Activated CD4-positive, alpha-beta memory T cell treated with anti-CD3 and anti-CD28 coated beads for 36 hours (primary cell): ENCODE measurements at regions not wholly inside any gene's neighbourhood (a gene's known extent, or its start where the extent isn't known, plus 50 kb on each side); places are given as distances from the start of the nearest gene placed in this dataset.

Experiments used
- CTCF ChIA-PET: fragments of 350-600 bp; sonication (Branson Sonifier 250); formaldehyde crosslinking; loops from one replicate; lab custom pipeline; 2021; ENCODE audit warnings: antibody characterized with exemption, inconsistent platforms; lab: Charles Lee
- POLR2A ChIA-PET: fragments of 350-600 bp; sonication (Branson Sonifier 250); formaldehyde crosslinking; loops from one replicate; lab custom pipeline; 2021; ENCODE audit warnings: antibody characterized with exemption; lab: Charles Lee
- DNase-seq: peaks from one replicate; pipeline ENCODE4 v3.0.0-alpha.2; 2020
- H3K27ac Mint-ChIP-seq: one replicate; pipeline ENCODE4 v1.8.0; 2021; ENCODE audit warnings: mixed read lengths
- H3K27me3 Mint-ChIP-seq: one replicate; pipeline ENCODE4 v1.8.0; 2021; ENCODE audit warnings: mixed read lengths
- H3K36me3 Mint-ChIP-seq: one replicate; pipeline ENCODE4 v1.8.0; 2021; ENCODE audit warnings: mixed read lengths
- H3K4me1 Mint-ChIP-seq: one replicate; pipeline ENCODE4 v1.8.0; 2021; ENCODE audit warnings: low read depth, mixed read lengths
- H3K4me3 Mint-ChIP-seq: one replicate; pipeline ENCODE4 v1.8.0; 2021; ENCODE audit warnings: mild to moderate bottlenecking, mixed read lengths
- H3K9me3 Mint-ChIP-seq: one replicate; pipeline ENCODE4 v1.8.0; 2021; ENCODE audit warnings: mixed read lengths
- intact Hi-C: fragments of 100-400 bp; cut with micrococcal nuclease; formaldehyde crosslinking; loops from one replicate; pipeline ENCODE4 v1.15.1; 2023

DNA sequence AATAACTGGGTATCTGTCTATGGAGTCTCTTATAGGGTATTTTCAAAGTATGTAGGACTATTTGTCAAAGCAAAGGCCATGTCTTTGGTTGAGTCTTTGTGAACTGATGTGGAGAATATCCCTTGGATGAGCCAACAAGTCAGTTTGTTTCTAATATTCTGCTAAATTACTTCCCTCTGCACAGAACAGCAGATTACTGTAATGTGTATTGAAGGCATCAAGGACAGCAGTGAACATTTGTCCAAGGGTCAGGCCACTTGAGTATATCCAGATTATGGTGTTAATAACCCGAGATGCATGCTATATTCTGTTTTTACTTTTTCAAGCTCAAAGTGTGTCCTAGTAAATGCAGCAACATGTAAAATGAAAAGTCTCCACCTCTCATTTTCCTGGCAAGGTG lies 144.2 kb upstream of the GLI3 start:
- Mint-ChIP-seq H3K27ac (no peak overlapping the region), H3K36me3 (no peaks in the 10 kb centered on the region), H3K9me3 (no peaks in the 10 kb centered on the region), H3K4me3 (no peak overlapping the region), H3K27me3 (no peaks in the 10 kb centered on the region), H3K4me1 (no peaks in the 10 kb centered on the region)
- POLR2A ChIA-PET: no interaction called here
- CTCF ChIA-PET: no interaction called here
- intact Hi-C loops: no loop called here
- DNase-seq: no peak

DNA sequence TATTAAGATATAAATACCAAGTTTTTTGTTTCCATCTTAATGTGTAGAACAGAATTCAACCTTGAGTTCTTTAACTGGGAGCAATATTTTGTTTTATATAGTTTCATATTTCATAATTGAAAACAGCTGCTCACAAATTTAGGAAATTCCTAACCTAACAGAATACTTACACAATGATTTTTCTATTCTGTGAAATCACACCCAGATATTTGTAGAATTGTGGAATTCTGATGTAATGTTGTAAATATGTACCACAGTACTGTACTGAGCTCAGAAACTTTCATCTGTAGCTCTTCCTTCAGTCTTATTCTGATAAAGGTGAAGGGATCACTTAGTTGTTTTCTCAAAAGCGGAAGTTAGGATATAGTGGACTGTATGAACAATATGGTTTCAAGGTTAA lies 143.4 kb upstream of the GLI3 start:
- POLR2A ChIA-PET: no interaction called here

DNA sequence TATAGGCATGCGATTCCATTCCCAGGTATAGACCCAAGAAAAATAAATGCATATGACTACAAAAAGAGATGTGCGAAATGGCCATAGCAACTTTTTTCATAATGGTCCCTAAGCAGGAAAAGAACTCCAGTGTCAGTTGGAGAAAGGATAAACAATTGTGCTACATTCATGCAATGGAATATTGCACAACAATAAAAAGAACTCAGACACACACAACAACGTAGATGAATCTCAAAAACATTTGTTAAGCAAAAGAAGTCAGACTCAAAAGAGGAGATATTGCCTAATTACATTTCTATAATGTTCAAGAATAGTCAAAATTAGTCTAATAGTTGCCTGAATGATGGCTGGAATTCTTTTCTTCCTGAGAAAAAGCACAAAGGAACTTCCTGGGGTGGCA lies 141.1 kb upstream of the GLI3 start:
- Mint-ChIP-seq H3K27ac (no peak overlapping the region), H3K9me3 (no peaks in the 10 kb centered on the region), H3K36me3 (no peaks in the 10 kb centered on the region), H3K4me1 (no peaks in the 10 kb centered on the region), H3K27me3 (no peaks in the 10 kb centered on the region), H3K4me3 (no peak overlapping the region)
- intact Hi-C loops: no loop called here
- DNase-seq: no peak
- CTCF ChIA-PET: no interaction called here
- POLR2A ChIA-PET: no interaction called here

More for the DNA sequence above, 143.4 kb upstream of the GLI3 start:
- Mint-ChIP-seq H3K27ac (no peak overlapping the region), H3K4me3 (no peak overlapping the region), H3K9me3 (no peaks in the 10 kb centered on the region), H3K36me3 (no peaks in the 10 kb centered on the region), H3K4me1 (no peaks in the 10 kb centered on the region), H3K27me3 (no peaks in the 10 kb centered on the region)
- intact Hi-C loops: no loop called here
- CTCF ChIA-PET: no interaction called here
- no peak for DNase-seq

DNA sequence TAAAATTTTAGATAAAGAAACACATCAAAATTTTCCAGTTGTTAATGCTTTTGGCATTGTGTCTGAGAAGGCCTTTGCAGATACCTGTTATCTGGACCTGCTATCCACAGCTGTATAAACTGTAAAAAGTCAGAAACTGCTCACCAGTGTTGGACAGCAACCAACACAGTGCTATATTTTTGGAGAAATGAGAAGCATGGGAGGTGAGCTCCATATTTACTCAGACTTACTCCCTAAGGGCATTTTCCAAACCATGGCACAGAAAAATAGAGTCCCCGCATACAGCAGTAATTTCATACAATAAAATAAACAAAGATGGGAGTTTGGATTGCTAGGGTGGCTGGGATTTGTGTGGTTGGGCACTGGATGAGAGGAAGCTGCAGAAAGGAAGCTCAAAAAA lies 136.3 kb upstream of the GLI3 start:
- ChIA-PET POLR2A (no interaction called here), CTCF (no interaction called here)
- intact Hi-C loops: no loop called here
- peaks cover 4% of the 10 kb centered on the region for H3K9me3 Mint-ChIP-seq
- H3K36me3 Mint-ChIP-seq: no peaks in the 10 kb centered on the region
- H3K4me1 Mint-ChIP-seq: no peaks in the 10 kb centered on the region
- no peak for DNase-seq
- H3K27me3 Mint-ChIP-seq: no peaks in the 10 kb centered on the region
- H3K27ac Mint-ChIP-seq: no peak overlapping the region
- no peak overlapping the region for H3K4me3 Mint-ChIP-seq

DNA sequence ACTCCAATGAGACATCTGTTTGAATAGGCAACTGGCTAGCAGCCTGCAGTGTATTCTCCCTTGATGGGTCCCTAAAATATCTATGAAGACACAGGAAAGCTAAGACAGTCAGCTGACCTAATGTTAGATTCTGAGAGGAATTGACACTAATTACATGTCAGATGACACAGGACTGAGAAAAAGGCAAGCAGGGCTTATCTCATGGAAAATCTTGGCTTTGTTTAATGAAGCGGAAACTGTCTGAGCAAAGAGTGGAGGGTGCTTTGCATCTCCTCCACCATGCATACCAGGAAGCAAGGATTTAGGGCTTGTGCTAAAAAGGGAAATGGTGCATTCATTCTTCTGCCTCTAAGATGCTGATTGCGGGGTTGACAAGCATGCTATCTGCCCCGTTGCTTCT lies 135.5 kb upstream of the GLI3 start:
- CTCF ChIA-PET: no interaction called here
- POLR2A ChIA-PET: no interaction called here
- Mint-ChIP-seq H3K4me3 (no peak overlapping the region), H3K27ac (no peak overlapping the region), H3K9me3 (peaks cover 11% of the 10 kb centered on the region), H3K4me1 (no peaks in the 10 kb centered on the region), H3K27me3 (no peaks in the 10 kb centered on the region), H3K36me3 (no peaks in the 10 kb centered on the region)
- no peak for DNase-seq
- intact Hi-C loops: no loop called here

DNA sequence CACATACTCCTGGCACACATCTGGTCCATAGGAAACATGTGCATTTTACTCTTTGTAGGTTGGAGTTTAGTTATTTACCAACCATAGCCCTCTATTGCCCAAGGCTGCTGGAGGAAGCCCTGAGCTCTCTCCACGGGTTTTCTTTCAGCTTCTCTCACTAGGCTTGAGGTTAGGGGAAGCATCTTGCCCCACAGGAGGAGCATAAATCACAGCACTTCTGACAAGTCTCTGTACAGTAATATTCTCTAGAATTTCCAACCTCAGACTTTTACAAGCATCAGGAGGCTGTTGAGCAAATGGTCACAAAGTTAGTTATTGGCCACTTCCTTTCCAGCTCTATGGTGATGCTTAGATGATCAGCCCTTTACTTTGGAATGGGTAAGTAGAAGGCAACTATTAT lies 122.9 kb upstream of the GLI3 start:
- Mint-ChIP-seq H3K4me3 (no peak overlapping the region), H3K27me3 (no peaks in the 10 kb centered on the region), H3K4me1 (no peaks in the 10 kb centered on the region), H3K36me3 (no peaks in the 10 kb centered on the region), H3K27ac (no peak overlapping the region), H3K9me3 (peaks cover 18% of the 10 kb centered on the region)
- POLR2A ChIA-PET: no interaction called here
- DNase-seq: no peak
- intact Hi-C loops: no loop called here
- CTCF ChIA-PET: no interaction called here

GRCh38 chr7:42351316-42351935 lies 114.4 kb upstream of the GLI3 start:
- no peaks in the 10 kb centered on the region for H3K36me3 Mint-ChIP-seq
- POLR2A ChIA-PET: no interaction called here
- no peaks in the 10 kb centered on the region for H3K4me1 Mint-ChIP-seq
- peaks cover 2% of the 10 kb centered on the region for H3K9me3 Mint-ChIP-seq
- no peak overlapping the region for H3K4me3 Mint-ChIP-seq
- DNase-seq: no peak
- CTCF ChIA-PET: no interaction called here
- intact Hi-C loops: no loop called here
- H3K27me3 Mint-ChIP-seq: no peaks in the 10 kb centered on the region
- H3K27ac Mint-ChIP-seq: no peak overlapping the region

DNA sequence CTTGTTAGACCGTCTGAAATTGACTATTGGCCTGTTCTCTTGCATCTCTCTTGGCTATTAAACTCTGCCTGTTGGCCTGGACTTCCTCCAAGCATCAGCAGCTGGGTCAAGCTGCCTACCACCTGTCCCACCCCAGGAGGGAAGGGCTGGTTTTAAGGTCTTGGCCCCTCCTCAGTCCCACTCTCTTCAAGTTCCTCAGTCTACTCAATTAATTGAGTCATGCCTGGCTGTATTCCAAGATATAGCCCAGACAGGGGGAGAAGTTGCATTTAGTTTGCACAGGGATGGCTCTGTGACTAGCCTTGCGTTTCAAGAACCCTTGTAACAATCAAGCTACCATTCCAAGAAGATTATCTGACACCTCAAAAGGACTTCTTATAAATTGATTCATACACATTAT lies 113.8 kb upstream of the GLI3 start:
- intact Hi-C loops: no loop called here
- Mint-ChIP-seq H3K27ac (no peak overlapping the region), H3K36me3 (no peaks in the 10 kb centered on the region), H3K9me3 (peaks cover 2% of the 10 kb centered on the region), H3K4me1 (no peaks in the 10 kb centered on the region), H3K4me3 (no peak overlapping the region), H3K27me3 (no peaks in the 10 kb centered on the region)
- ChIA-PET POLR2A (no interaction called here), CTCF (no interaction called here)
- no peak for DNase-seq

GRCh38 chr7:42348631-42349030 lies 111.6 kb upstream of the GLI3 start:
- Mint-ChIP-seq H3K27me3 (no peaks in the 10 kb centered on the region), H3K4me3 (no peak overlapping the region), H3K36me3 (no peaks in the 10 kb centered on the region), H3K4me1 (no peaks in the 10 kb centered on the region), H3K9me3 (peaks cover 2% of the 10 kb centered on the region), H3K27ac (no peak overlapping the region)
- intact Hi-C loops: no loop called here
- DNase-seq: no peak
- ChIA-PET POLR2A (no interaction called here), CTCF (no interaction called here)

DNA sequence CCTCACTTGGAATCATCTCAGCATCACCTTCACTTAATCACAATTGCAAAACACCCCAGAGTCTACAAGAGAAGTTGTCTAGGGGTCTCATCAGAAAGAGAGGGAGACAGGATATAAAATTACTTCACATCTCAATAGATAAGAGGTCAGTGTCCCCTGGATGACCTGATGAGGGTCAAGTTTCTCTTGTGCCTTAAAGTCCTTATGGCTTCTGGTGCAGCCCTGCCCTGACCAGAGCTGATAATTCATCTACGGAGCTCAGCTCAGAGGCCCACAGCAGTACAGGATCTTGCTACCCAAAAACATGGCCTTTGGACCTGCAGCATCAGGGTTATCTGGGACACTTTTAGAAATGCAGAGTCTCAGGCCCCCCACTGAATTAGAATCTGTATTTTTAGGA lies 111.1 kb upstream of the GLI3 start:
- no peaks in the 10 kb centered on the region for H3K36me3 Mint-ChIP-seq
- ChIA-PET POLR2A (no interaction called here), CTCF (no interaction called here)
- no peak overlapping the region for H3K4me3 Mint-ChIP-seq
- H3K4me1 Mint-ChIP-seq: no peaks in the 10 kb centered on the region
- H3K9me3 Mint-ChIP-seq: peaks cover 2% of the 10 kb centered on the region
- intact Hi-C loops: no loop called here
- no peak for DNase-seq
- H3K27me3 Mint-ChIP-seq: no peaks in the 10 kb centered on the region
- H3K27ac Mint-ChIP-seq: no peak overlapping the region

- H3K9me3 Mint-ChIP-seq: peaks cover 2% of the 10 kb centered on the region
- no peak for DNase-seq
- POLR2A ChIA-PET: no interaction called here
- H3K27ac Mint-ChIP-seq: no peak overlapping the region
- intact Hi-C loops: no loop called here
- H3K27me3 Mint-ChIP-seq: no peaks in the 10 kb centered on the region
- H3K4me1 Mint-ChIP-seq: no peaks in the 10 kb centered on the region
- CTCF ChIA-PET: no interaction called here
- H3K36me3 Mint-ChIP-seq: no peaks in the 10 kb centered on the region
- H3K4me3 Mint-ChIP-seq: no peak overlapping the region
Measured at GRCh38 chr7:42347616-42348015, 110.6 kb upstream of the GLI3 start.

DNA sequence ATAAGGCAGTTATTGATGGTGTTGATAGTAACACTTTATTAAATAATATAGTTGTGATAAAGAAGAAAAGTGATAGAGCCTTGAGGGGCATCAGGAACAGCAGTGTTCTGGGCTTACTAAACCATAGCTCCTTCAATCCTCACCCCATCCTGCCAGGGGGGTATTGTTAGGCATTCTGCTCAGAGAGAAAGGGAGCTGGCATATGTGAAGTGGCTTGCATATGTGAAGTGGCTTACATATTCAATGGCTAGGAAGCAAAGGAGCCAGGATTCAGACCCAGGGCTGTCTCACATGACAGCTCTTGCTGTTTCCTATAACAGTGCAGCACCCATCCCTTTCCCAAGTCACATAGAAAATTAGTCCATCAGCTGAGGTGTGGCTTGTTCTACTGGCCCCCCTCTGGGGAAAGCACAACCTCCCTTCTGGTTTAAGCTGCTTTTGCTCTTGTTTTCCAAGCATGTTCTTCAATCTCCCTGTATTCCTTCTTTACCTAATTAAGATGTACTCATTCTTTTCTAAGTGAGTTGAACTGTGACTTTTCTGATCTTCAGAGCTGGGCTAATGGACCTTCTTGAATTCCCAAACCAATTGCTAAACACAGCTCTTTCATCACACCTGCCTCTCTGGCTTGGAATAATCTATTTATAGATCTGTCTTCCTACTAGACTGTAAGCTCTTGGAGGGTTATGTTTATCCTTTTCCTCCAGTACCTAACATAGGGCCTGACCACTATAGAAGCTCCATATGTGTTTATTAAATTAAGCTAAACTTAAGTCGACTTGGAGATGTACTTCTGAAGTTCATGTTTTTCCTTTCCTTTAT lies 108.7 kb upstream of the GLI3 start:
- ChIA-PET POLR2A (no interaction called here), CTCF (no interaction called here)
- no peaks in the 10 kb centered on the region for H3K36me3 Mint-ChIP-seq
- no peak for DNase-seq
- H3K27ac Mint-ChIP-seq: no peak overlapping the region
- intact Hi-C loops: no loop called here
- H3K4me3 Mint-ChIP-seq: no peak overlapping the region
- peaks cover 2% of the 10 kb centered on the region for H3K9me3 Mint-ChIP-seq
- H3K4me1 Mint-ChIP-seq: no peaks in the 10 kb centered on the region
- H3K27me3 Mint-ChIP-seq: no peaks in the 10 kb centered on the region

DNA sequence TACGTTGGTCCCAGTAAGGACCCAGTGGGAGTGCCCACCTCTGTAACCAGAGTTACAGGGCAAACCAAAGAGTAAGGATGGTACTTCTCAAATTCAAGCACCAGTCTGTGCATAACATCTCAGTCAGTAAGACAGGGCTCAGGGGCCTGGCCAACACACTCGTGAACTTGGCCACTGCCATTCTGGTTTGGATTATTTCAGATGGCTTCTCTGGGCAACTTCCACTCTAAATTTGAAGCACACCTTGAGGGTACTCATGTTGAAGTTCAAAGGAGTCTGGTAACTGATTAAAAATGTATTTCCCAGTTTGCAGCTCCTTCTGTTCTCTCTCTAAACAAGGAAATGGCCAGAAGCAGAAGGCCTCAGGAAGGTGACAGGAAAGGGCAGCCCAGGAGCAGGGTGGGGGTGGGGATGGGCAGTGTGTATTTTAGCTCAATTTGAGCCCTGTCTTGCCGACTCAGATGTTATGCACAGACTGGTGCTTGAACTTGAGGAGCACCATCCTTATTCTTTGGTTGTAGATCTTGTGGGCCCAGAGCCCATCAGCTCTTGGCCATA lies 107.3 kb upstream of the GLI3 start:
- H3K27ac Mint-ChIP-seq: no peak overlapping the region
- no peak for DNase-seq
- ChIA-PET CTCF (no interaction called here), POLR2A (no interaction called here)
- H3K4me3 Mint-ChIP-seq: no peak overlapping the region
- intact Hi-C loops: no loop called here
- H3K36me3 Mint-ChIP-seq: no peaks in the 10 kb centered on the region
- no peaks in the 10 kb centered on the region for H3K27me3 Mint-ChIP-seq
- H3K9me3 Mint-ChIP-seq: no peaks in the 10 kb centered on the region
- H3K4me1 Mint-ChIP-seq: no peaks in the 10 kb centered on the region
